ENCODE measurements at regions not wholly inside any gene's neighbourhood (a gene's known extent, or its start where the extent isn't known, plus 50 kb on each side); places are given as distances from the start of the nearest gene placed in this dataset.

DNA sequence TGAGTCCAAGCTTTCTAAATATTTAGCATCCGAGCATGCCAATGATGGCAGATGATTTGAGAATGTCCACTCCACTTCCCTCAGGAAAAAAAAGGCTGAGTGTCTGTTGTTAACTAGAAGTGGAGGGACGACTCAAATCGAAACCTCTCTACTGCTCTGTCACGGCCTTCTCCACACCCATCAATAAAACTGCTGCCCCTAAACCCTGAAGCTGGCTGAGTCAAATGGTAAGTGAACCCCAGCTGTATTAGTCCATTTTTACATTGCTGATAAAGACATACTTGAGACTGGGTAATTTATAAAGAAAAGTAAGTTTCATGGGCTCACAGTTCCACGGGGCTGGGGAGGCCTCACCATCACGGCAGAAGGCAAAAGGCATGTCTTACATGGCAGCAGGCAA is 707.0 kb downstream of the QKI start:
- Histone ChIP-seq H3K27ac (no peak overlapping the region), H3K27me3 (no peaks in the 10 kb centered on the region), H3K4me3 (no peak overlapping the region), H3K4me1 (no peaks in the 10 kb centered on the region), H3K9me3 (replicated peaks) (no peaks in the 10 kb centered on the region), H3K36me3 (no peaks in the 10 kb centered on the region)
- DNase-seq: no peak

DNA sequence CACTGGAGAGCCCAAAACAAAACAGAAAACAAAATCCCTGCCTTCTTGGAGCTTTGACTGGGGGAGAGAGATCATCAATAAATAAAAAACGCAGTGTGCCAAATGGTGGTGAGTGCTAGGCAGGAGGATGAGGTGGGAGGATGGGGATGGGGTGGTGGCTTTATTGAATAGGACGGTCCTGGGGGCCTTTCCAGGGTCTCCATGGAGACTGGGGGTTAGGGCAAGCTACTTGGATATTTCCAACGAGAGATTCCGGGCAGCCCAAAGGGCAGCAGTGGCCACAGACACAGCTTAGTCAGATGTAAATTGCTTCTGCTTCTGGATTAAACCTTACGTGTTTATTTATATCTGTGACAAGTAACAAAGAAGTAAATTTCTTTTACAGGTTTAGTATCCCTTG is 700.1 kb downstream of the QKI start:
- H3K27ac ChIP-seq: no peak overlapping the region
- H3K4me3 ChIP-seq: no peak overlapping the region
- no peaks in the 10 kb centered on the region for H3K9me3 ChIP-seq (replicated peaks)
- DNase-seq: no peak
- peaks cover 4% of the 10 kb centered on the region for H3K4me1 ChIP-seq
- H3K27me3 ChIP-seq: no peaks in the 10 kb centered on the region
- no peaks in the 10 kb centered on the region for H3K36me3 ChIP-seq

DNA sequence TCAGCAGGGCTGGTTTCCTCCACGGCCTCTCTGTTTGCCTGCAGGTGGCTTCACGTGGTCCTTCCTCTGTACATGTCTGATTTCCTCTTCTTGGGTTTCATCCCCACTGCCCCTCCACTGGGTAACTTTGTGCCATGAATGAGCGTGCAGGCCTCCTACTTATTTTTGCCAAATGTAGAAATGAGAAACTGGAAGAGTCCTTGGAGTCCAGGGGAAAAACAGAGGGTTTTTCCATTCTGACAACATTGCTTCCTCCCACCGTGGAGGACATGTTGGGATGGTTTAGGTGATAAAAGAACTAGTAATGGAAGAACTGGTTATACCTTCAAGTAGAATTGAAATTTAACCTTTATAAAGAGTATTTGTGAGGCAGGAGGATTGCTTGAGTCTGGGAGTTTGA is 699.5 kb downstream of the QKI start:
- Histone ChIP-seq H3K36me3 (no peaks in the 10 kb centered on the region), H3K4me3 (no peak overlapping the region), H3K9me3 (replicated peaks) (no peaks in the 10 kb centered on the region), H3K27me3 (no peaks in the 10 kb centered on the region), H3K27ac (no peak overlapping the region), H3K4me1 (peaks cover 7% of the 10 kb centered on the region)
- no peak for DNase-seq

DNA sequence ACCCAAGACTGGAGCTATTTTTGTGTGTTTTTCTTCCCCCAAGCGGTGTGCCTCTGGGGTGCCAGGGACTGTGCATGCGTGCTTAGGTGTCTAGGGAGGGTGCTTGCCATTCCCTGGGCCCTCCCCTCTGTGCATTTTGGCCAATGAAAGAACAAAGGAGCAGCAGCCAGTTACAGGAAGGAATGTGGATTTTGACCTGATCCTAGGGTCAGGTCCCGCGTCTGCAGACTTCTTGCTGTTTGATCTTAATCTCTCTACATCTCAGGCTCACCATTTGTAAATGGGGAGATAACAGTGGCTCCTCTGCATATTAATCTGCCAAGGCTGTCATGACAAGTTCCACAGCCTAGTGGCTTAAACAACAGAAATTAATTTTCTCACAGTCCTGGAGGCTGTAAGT is 699.1 kb downstream of the QKI start:
- H3K4me3 ChIP-seq: no peak overlapping the region
- H3K9me3 ChIP-seq (replicated peaks): no peaks in the 10 kb centered on the region
- no peaks in the 10 kb centered on the region for H3K36me3 ChIP-seq
- H3K27ac ChIP-seq: no peak overlapping the region
- DNase-seq: no peak
- H3K27me3 ChIP-seq: no peaks in the 10 kb centered on the region
- H3K4me1 ChIP-seq: peaks cover 10% of the 10 kb centered on the region

DNA sequence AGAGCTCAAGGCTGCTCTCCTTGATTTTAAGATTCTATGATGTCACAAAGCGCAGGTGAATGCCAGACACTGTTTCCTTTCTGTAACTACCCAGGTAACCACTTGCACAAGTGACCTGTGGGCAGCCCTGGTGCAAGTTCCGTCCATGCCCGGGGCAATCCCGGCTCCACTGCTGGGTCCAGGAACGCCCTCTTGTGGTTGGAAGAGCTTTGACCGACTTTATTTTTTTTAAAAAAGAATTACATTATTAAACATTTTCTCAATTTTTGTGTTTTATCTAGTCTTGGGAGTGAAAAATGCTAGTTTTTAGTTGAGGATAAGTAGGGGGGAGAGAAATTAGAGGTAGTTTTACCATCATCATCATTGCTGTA is 695.2 kb downstream of the QKI start:
- Histone ChIP-seq H3K4me3 (peak overlapping the region; percentile 42), H3K36me3 (no peaks in the 10 kb centered on the region), H3K27ac (peak overlapping the region; percentile 81), H3K27me3 (no peaks in the 10 kb centered on the region), H3K4me1 (peaks cover 31% of the 10 kb centered on the region), H3K9me3 (replicated peaks) (no peaks in the 10 kb centered on the region)
- peak; percentile 75 to 83 for DNase-seq

DNA sequence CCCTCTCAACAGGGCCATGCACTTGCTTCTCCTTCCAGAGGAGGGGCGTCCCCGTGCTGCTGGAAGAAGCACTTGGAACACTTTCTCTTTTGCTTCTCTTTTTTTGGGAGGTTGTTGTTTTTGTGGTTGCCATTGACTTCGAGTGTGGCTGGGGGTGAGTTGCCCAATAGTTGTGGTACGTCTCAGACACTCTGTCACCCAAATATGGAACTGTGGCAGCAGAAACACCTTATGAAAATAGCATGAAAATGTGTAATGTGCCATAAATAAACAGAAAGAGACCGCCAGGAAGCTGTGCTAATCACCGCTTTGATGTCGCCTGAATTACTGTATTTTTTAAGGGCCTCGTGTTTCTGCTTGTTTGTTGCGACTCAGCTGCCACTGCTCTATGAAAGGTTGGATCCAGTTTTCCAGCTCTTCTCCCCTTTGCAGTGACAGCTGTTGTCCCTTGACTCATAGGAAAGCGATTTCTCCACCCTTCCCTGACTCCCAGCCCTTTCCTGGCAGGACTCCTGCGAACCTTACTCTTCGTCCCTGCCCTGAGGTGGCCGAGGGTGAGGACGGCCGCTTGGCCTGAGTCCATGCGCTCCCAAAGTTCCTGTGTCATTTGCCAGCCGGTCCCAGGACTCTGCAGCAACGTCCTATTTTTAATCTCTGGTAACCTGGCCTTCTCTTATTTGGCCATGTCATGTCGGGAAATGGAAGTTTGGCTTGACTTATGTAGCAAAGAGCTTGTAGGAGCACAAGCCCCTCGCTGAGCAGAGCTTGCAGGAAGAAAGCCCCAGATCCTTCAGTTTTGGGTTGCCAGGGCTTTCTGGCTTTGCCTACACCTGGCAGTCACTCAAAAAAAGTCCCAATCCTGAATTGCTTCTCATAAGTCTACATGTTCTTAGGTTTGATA is 694.6 kb downstream of the QKI start:
- peak; percentile 94 to 97 for DNase-seq

DNA sequence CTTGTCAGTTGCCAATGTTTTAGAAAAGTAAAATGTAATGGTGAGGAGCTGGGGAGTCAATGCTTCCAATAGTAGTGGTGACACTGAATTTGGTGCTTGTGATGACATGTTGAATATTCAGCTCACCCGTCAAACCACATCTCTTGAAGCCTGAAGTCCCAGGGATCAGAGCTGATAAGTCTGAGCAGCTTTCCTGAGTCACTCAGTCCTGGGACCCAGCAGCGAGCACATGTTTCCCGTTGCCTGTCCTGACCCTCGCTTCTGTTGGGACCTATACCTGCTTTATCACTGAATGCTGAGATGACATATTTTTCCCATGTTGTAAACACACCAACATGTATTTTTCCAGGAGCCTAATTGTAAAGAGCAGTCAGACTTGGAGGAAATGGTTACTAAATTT is 693.6 kb downstream of the QKI start:
- Histone ChIP-seq H3K27ac (peak overlapping the region; percentile 81), H3K36me3 (no peaks in the 10 kb centered on the region)
- DNase-seq: peak; percentile 64 to 75

More for the DNA sequence above, 694.6 kb downstream of the QKI start:
- H3K4me1 ChIP-seq: peaks cover 31% of the 10 kb centered on the region
- H3K9me3 ChIP-seq (replicated peaks): no peaks in the 10 kb centered on the region
- peak overlapping the region; percentile 81 for H3K27ac ChIP-seq
- H3K27me3 ChIP-seq: no peaks in the 10 kb centered on the region
- peak overlapping the region; percentile 42 for H3K4me3 ChIP-seq
- no peaks in the 10 kb centered on the region for H3K36me3 ChIP-seq

DNA sequence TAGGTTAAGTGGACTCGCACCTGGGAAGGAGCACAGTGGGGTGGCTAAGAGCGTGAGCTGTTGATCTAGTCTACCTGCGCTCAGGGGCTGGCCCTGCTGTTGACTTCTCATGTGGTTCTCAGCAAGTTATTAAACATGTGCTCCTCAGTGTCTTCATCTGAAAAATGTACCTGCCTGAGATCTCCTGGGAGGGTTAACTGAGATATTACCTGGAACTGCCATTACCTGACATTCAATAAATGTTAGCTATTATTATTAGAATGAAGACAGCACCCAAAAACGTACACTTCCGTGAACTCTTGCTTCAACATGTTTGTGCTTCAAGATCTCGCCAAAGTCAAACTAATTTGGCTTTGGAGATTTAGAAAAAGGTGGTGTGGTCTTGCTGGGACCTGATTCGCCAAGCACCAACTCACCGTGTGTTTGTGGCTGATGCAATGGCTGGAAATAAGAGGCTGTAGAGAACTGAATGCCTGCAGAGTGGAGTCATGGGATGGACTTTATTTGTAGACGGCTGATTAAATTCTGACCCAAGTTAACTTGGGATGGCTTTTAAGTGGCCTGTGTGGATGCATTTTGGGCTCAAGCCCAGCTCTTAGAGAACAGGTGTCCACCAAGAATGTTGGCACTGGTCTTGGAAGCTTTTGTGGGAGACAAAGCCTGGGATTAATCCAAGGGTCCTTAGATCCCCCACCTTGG is 692.9 kb downstream of the QKI start:
- Histone ChIP-seq H3K4me1 (peaks cover 36% of the 10 kb centered on the region), H3K27me3 (no peaks in the 10 kb centered on the region), H3K36me3 (no peaks in the 10 kb centered on the region), H3K4me3 (no peak overlapping the region), H3K9me3 (replicated peaks) (no peaks in the 10 kb centered on the region), H3K27ac (peak overlapping the region; percentile 81)
- peak; percentile 62 to 81 for DNase-seq

More for the DNA sequence above, 693.6 kb downstream of the QKI start:
- peak overlapping the region; percentile 42 for H3K4me3 ChIP-seq
- H3K4me1 ChIP-seq: peaks cover 31% of the 10 kb centered on the region
- no peaks in the 10 kb centered on the region for H3K9me3 ChIP-seq (replicated peaks)
- H3K27me3 ChIP-seq: no peaks in the 10 kb centered on the region

DNA sequence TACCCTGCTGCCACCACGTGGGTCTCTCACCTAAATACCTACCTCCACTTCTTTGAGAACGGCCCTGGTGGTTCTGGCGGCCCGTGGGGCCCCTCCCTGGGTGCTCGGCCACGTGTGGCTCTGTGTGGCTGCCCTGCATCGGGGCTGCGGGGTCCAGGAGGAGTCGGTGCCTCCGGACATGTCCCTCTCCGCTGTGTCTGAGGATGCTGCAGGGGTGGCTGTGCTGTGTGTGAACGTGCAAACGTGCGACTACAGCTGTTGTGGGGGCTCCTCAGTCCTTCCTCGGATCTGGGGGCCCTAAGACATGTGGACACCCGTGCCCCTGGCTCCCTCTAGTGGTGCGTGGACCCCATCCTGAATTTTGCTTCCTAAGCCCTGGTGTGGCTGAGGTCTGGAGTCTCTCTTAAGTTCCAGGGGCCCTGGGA is 691.8 kb downstream of the QKI start:
- Histone ChIP-seq H3K36me3 (no peaks in the 10 kb centered on the region), H3K27ac (no peak overlapping the region), H3K27me3 (no peaks in the 10 kb centered on the region), H3K4me3 (no peak overlapping the region), H3K9me3 (replicated peaks) (no peaks in the 10 kb centered on the region), H3K4me1 (peaks cover 41% of the 10 kb centered on the region)
- DNase-seq: peak; percentile 78 to 86

DNA sequence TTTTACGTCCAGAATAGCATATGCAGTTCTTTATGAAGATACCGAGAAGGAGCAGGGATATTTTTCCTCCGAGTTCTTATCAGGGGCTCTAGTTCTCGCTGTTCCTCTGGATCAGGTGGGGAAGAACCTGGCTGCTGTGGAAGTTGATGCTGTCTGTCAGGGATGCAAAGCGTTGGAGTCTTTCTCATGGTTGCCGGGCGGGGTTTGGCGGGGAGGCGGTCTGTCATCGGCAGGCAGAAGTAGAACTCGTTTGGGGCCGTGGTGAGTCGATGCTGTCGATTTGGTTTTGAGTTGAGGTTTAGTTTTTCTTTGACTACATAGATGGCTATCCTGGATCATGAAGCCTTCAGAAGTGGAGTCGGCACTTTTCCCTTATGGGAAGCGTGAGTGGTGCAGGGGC is 691.2 kb downstream of the QKI start:
- H3K27me3 ChIP-seq: no peaks in the 10 kb centered on the region
- DNase-seq: no peak
- H3K27ac ChIP-seq: no peak overlapping the region
- H3K4me1 ChIP-seq: peaks cover 41% of the 10 kb centered on the region
- H3K4me3 ChIP-seq: no peak overlapping the region
- no peaks in the 10 kb centered on the region for H3K36me3 ChIP-seq
- H3K9me3 ChIP-seq (replicated peaks): no peaks in the 10 kb centered on the region

DNA sequence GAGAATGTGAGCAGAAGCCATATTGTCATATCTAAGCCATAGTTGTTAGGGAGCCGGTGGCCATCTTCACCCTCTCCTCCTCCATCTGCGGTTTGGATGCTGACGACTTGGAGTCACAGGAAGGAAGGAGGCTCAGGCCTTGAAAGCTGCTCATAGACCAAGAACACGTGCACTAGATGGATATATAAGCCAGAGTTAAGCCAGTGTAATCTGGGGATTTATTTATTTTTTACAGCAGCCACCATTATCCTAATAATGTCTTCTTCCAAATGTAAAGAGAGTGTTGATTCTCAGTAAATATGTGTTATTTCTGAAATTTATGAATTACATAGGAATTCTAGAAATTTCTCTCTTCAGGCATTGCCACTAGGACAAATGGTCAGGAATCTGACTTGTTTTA is 689.9 kb downstream of the QKI start:
- Histone ChIP-seq H3K27ac (no peak overlapping the region), H3K9me3 (replicated peaks) (no peaks in the 10 kb centered on the region), H3K27me3 (no peaks in the 10 kb centered on the region), H3K36me3 (no peaks in the 10 kb centered on the region), H3K4me1 (peaks cover 35% of the 10 kb centered on the region), H3K4me3 (no peak overlapping the region)
- no peak for DNase-seq

DNA sequence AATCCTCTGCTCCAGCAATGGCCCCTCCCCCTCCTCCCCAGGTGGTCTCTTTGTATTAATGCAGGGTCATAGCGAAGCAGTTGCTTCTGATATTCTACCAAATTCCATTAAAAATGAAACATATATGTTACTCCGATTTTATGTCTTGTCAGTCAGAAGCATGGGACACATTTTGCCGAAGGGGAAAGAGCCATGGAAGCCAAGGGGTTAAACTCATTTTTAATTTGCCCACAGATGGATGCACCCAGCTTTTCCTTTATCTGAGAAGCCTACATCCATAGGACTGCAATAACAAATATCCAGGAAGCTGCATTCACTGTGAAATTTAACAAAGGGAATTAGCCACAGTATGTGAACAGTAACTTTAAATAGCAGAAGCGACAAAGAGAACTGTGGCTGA is 688.2 kb downstream of the QKI start:
- no peak overlapping the region for H3K4me3 ChIP-seq
- no peak for DNase-seq
- H3K36me3 ChIP-seq: no peaks in the 10 kb centered on the region
- no peak overlapping the region for H3K27ac ChIP-seq
- H3K27me3 ChIP-seq: no peaks in the 10 kb centered on the region
- peaks cover 36% of the 10 kb centered on the region for H3K4me1 ChIP-seq
- H3K9me3 ChIP-seq (replicated peaks): no peaks in the 10 kb centered on the region

DNA sequence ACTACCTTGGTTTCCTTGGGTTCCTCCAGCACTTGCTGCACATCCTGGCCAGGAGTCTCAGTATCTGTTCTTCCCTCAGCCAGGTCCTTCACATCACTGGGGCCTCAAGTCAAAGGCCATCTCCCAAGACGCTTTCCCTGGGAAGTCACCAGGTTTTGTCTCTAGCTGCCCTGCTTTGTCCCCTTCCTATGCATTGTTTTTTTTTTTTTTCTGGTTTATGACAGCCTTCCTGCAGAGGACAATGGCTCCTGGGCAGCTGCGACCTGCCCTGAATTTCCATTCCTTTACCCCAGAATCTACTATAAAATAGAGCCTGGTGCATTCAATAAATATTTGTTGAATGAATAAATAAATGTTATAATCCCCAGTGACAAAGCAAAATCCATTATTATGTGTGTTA is 687.3 kb downstream of the QKI start:
- no peak overlapping the region for H3K4me3 ChIP-seq
- H3K9me3 ChIP-seq (replicated peaks): no peaks in the 10 kb centered on the region
- H3K27ac ChIP-seq: no peak overlapping the region
- no peaks in the 10 kb centered on the region for H3K27me3 ChIP-seq
- peaks cover 27% of the 10 kb centered on the region for H3K4me1 ChIP-seq
- DNase-seq: no peak
- no peaks in the 10 kb centered on the region for H3K36me3 ChIP-seq

DNA sequence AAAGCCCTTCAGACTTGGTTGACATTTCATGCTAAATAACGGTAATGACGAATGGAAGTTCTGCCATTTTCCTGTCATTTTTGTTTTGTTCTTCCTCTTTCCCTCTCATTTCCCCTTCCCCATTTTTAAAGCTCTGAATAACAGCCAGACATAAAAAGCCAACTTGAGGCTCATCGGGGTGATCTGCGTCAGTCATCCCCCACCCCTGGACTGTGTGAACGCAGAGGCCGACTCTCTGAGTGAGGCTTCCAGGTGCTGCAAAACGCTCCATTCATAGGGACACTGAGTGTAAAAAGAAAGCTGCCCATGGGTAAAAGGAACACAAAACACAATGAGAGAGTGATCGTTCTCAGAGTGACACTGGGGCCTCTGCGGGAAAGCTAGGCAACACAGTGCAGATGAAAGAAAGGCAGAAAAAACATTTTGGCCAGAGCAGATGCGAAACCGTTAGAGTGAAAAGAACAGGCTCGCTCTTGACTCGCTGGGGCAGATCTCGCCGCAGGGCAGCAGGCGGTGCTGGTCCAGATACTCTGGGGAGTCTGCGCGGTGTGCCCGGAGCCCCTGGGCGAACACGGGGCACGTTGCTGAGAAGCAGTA is 684.8 kb downstream of the QKI start:
- H3K27ac ChIP-seq: peak overlapping the region; percentile 36

DNA sequence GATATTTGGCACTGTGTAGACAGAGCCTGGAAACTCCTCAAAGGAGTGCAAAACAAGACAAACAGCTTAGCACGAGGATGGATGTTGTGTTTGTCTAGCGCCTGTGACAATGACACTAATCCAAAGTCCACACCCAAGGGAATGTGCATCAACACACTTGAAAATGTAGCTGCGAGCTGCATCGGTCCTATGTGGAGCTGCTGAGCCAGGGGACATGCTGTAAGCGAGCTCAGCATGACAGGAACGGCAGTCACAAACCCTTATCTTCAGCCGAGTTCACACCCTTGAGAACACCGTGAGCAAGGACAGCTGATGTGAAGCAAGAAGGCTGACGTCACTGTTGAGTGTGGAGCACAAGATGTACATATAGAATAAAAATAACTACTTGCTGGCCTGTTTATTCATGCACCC is 684.3 kb downstream of the QKI start:
- DNase-seq: peak in 1 of 2 experiments; percentile 47
- H3K4me1 ChIP-seq: peaks cover 24% of the 10 kb centered on the region
- H3K9me3 ChIP-seq (replicated peaks): no peaks in the 10 kb centered on the region
- no peaks in the 10 kb centered on the region for H3K36me3 ChIP-seq
- H3K27ac ChIP-seq: no peak overlapping the region; the same call in 1 of the 2 replicates
- no peaks in the 10 kb centered on the region for H3K27me3 ChIP-seq
- H3K4me3 ChIP-seq: peak overlapping the region; percentile 39

More for the DNA sequence above, 684.8 kb downstream of the QKI start:
- Histone ChIP-seq H3K9me3 (replicated peaks) (no peaks in the 10 kb centered on the region), H3K4me3 (peak overlapping the region; percentile 39), H3K4me1 (peaks cover 24% of the 10 kb centered on the region), H3K27me3 (no peaks in the 10 kb centered on the region), H3K36me3 (no peaks in the 10 kb centered on the region)
- peak; percentile 53 to 63 for DNase-seq
